ENCODE measurements at regions not wholly inside any gene's neighbourhood (a gene's known extent, or its start where the extent isn't known, plus 50 kb on each side); places are given as distances from the start of the nearest gene placed in this dataset.
"Not testable (repeated sequence)": the region's sequence is repeated elsewhere in the genome, so short reads cannot be mapped to it uniquely, and the experiment has no call there.

DNA sequence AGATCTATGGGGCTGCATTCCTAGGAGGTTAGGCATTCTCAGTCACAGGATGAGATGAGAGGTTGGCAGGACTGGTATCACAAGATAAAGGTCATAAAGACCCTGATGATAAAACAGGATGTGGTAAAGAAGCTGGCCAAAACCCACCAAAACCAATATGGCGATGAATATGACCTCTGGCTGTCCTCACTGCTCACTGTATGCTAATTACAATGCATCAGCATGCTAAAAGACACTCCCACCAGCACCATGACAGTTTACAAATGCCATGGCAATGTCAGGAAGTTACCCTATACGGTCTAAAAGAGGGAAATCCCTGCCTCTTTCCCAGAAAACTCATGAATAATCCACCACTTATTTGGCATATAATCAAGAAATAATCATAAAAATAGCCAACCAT lies 138.8 kb upstream of the NBPF19 start:
- CTCF ChIA-PET (ENCODE audit: partially characterized antibody); H4K5ac ChIP-seq (ENCODE audit: insufficient read length, low read depth, low read length): not testable (repeated sequence)
- WGBS, 2 experiments (ENCODE audit: extremely low coverage in 1 of 2, insufficient coverage in 1 of 2, insufficient read length in 1 of 2, insufficient replicate concordance in 2 of 2, low coverage in 1 of 2, low lambda C conversion rate in 2 of 2, missing lambda C conversion rate in 1 of 2), result no CpG with 5 or more reads among the region's 2 CpGs

DNA sequence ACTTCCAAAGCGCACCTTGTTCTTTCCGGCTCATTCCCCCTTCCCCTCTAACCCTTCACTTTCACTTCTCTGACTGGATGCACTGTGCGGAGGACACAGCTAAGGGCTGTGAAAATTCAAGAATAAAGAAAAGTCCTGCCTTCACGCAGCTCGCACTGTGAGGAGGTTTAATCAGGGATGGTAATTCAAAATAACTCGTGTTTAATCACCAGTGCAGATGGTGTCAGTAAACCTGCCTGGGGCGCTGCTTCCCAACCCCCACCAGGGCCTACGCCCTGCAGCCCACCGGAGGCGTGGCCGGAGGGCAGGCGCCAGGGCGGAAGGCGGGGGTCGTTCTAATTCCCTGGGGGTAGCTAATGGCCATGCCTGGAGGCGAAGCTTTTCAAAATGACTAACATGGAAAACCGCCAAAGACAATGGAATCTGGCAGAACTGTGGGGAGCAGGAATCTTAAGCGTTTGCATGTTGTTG lies 136.6 kb upstream of the NBPF19 start:
- H3K4me2 ChIP-seq (ENCODE audit: insufficient read depth in 1 of 2, low read depth in 2 of 2, low read length in 2 of 2); H3K9me3 ChIP-seq (ENCODE audit: insufficient read depth in 2 of 2, low read depth in 1 of 2, low read length in 1 of 2); H3K9ac ChIP-seq (replicated peaks in 1 of 4; ENCODE audit: extremely low read depth in 1 of 4, low read depth in 3 of 4, low read length in 3 of 4); H2BK5ac ChIP-seq (ENCODE audit: low read depth, low read length); H4K8ac ChIP-seq (ENCODE audit: extremely low read depth, insufficient read depth, low read length); CTCF ChIA-PET (ENCODE audit: partially characterized antibody); FAIRE-seq; H3K27ac ChIP-seq (ENCODE audit: low read depth, low read length); H3K4me1 ChIP-seq (replicated peaks in 1 of 4; ENCODE audit: control insufficient read depth in 3 of 4, insufficient read depth in 4 of 4, low read length in 3 of 4); H2AK5ac ChIP-seq (ENCODE audit: low read depth, low read length); H3K14ac ChIP-seq (ENCODE audit: insufficient read length); H3K36me3 ChIP-seq (ENCODE audit: control insufficient read depth in 2 of 4, insufficient read depth in 4 of 4, low read length in 3 of 4); H3K79me1 ChIP-seq (ENCODE audit: low read depth, low read length); H3K56ac ChIP-seq (replicated peaks; ENCODE audit: insufficient read length, low read depth, low read length); H3K4me3 ChIP-seq (ENCODE audit: extremely low read depth in 1 of 4, insufficient read depth in 2 of 4, low read depth in 3 of 4, low read length in 4 of 4); H2AFZ ChIP-seq (ENCODE audit: low read length); H2BK15ac ChIP-seq (ENCODE audit: low read length); H2BK120ac ChIP-seq (replicated peaks; ENCODE audit: low read depth, low read length); H3K18ac ChIP-seq (ENCODE audit: extremely low read depth, low read length); POLR2A ChIA-PET (ENCODE audit: partially characterized antibody); H3K4ac ChIP-seq (replicated peaks; ENCODE audit: insufficient read length, low read depth, low read length); H3K27me3 ChIP-seq (replicated peaks in 1 of 4; ENCODE audit: control insufficient read depth in 3 of 4, extremely low read depth in 1 of 4, insufficient read depth in 3 of 4, low read length in 3 of 4); H4K20me1 ChIP-seq (replicated peaks in 1 of 2; ENCODE audit: control insufficient read depth in 1 of 2, insufficient read depth in 2 of 2, low read length in 2 of 2); H3K23me2 ChIP-seq (ENCODE audit: low read depth, low read length); DNase-seq (ENCODE audit: low read depth in 1 of 2, low spot score in 2 of 2); H3K23ac ChIP-seq (ENCODE audit: insufficient read length); H4K91ac ChIP-seq (replicated peaks; ENCODE audit: insufficient read length, low read length); H4K5ac ChIP-seq (ENCODE audit: insufficient read length, low read depth, low read length); H2BK12ac ChIP-seq (ENCODE audit: low read depth, low read length); H2BK20ac ChIP-seq (ENCODE audit: low read length); H3K79me2 ChIP-seq (ENCODE audit: control insufficient read depth in 1 of 2, insufficient read depth in 2 of 2, low read length in 2 of 2): not testable (repeated sequence)
- WGBS, 2 experiments (ENCODE audit: extremely low coverage in 1 of 2, insufficient coverage in 1 of 2, insufficient read length in 1 of 2, insufficient replicate concordance in 2 of 2, low coverage in 1 of 2, low lambda C conversion rate in 2 of 2, missing lambda C conversion rate in 1 of 2), result no CpG with 5 or more reads among the region's 18 CpGs

More for the DNA sequence above, 138.8 kb upstream of the NBPF19 start:
- H3K9me3 ChIP-seq (ENCODE audit: insufficient read depth in 2 of 2, low read depth in 1 of 2, low read length in 1 of 2); H2AK5ac ChIP-seq (ENCODE audit: low read depth, low read length); H2BK15ac ChIP-seq (ENCODE audit: low read length); H4K91ac ChIP-seq (replicated peaks; ENCODE audit: insufficient read length, low read length); H3K23me2 ChIP-seq (ENCODE audit: low read depth, low read length); H3K56ac ChIP-seq (replicated peaks; ENCODE audit: insufficient read length, low read depth, low read length); H2BK120ac ChIP-seq (replicated peaks; ENCODE audit: low read depth, low read length); H2AFZ ChIP-seq (ENCODE audit: low read length); POLR2A ChIA-PET (ENCODE audit: partially characterized antibody); H2BK12ac ChIP-seq (ENCODE audit: low read depth, low read length); DNase-seq (ENCODE audit: low read depth in 1 of 2, low spot score in 2 of 2); FAIRE-seq; H3K27ac ChIP-seq (ENCODE audit: low read depth, low read length); H3K14ac ChIP-seq (ENCODE audit: insufficient read length); H3K18ac ChIP-seq (ENCODE audit: extremely low read depth, low read length); H3K4ac ChIP-seq (replicated peaks; ENCODE audit: insufficient read length, low read depth, low read length); H2BK20ac ChIP-seq (ENCODE audit: low read length); H3K27me3 ChIP-seq (replicated peaks in 1 of 4; ENCODE audit: control insufficient read depth in 3 of 4, extremely low read depth in 1 of 4, insufficient read depth in 3 of 4, low read length in 3 of 4); H3K79me2 ChIP-seq (ENCODE audit: control insufficient read depth in 1 of 2, insufficient read depth in 2 of 2, low read length in 2 of 2); H3K23ac ChIP-seq (ENCODE audit: insufficient read length); H3K4me3 ChIP-seq (ENCODE audit: extremely low read depth in 1 of 4, insufficient read depth in 2 of 4, low read depth in 3 of 4, low read length in 4 of 4); H3K4me1 ChIP-seq (replicated peaks in 1 of 4; ENCODE audit: control insufficient read depth in 3 of 4, insufficient read depth in 4 of 4, low read length in 3 of 4); H2BK5ac ChIP-seq (ENCODE audit: low read depth, low read length); H4K8ac ChIP-seq (ENCODE audit: extremely low read depth, insufficient read depth, low read length); H3K36me3 ChIP-seq (ENCODE audit: control insufficient read depth in 2 of 4, insufficient read depth in 4 of 4, low read length in 3 of 4); H3K9ac ChIP-seq (replicated peaks in 1 of 4; ENCODE audit: extremely low read depth in 1 of 4, low read depth in 3 of 4, low read length in 3 of 4); H3K79me1 ChIP-seq (ENCODE audit: low read depth, low read length); H3K4me2 ChIP-seq (ENCODE audit: insufficient read depth in 1 of 2, low read depth in 2 of 2, low read length in 2 of 2); H4K20me1 ChIP-seq (replicated peaks in 1 of 2; ENCODE audit: control insufficient read depth in 1 of 2, insufficient read depth in 2 of 2, low read length in 2 of 2): not testable (repeated sequence)
